ENCODE measurements at regions not wholly inside any gene's neighbourhood (a gene's known extent, or its start where the extent isn't known, plus 50 kb on each side); places are given as distances from the start of the nearest gene placed in this dataset.

DNA sequence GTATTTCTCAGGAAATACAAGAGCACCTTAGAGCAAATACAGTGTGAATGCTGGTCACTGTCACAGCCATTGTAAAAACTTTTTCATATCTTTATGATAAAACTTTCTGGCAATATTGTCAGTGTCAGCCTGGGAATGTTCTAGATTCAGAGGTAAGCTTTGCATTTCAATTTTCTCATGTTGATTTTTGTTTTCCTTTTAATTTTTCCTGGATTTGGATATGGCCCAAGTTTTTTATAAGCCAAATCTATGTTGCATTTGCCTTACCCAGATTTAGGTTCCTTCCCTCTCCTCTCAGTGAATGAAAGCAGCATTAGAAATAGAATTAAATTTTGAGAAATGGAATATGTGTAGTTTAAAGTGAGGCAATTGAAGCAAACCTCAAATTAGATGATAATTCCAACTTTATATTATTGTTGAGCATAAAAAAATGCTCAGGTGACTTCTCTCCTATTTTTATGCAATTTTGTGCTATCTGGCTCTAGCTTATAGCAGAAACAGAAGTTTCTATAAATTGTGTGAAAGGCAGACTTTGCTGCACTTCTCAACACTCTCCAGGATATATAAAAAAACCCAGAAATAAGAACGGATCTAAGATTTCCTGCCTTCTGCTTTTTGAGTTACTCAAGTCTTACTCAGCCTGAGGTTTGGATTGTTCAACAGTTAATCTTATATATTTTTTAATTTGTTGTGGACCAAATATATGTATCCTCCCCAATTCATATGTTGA is 368.2 kb upstream of the PRICKLE1 start:
- DNase-seq = no peak

DNA sequence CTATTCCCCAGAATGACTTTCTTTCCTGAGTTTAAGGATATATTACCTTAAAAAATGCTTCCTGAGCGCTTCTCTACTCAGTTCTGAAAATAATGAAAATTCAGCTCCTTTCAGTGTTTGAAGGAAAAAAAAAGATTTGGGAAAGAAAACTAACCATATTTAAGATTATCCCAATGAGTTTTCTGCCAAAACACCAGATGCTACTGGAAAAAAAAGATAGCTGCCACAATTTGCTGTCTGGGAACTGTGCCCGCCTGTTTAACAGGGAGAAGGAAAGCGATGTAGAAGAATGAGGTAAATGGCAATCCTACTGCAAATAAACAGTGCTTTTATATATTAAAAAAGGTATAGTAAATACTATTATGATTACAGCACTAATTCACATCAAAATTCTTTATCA is 367.6 kb upstream of the PRICKLE1 start:
- no peak for DNase-seq

DNA sequence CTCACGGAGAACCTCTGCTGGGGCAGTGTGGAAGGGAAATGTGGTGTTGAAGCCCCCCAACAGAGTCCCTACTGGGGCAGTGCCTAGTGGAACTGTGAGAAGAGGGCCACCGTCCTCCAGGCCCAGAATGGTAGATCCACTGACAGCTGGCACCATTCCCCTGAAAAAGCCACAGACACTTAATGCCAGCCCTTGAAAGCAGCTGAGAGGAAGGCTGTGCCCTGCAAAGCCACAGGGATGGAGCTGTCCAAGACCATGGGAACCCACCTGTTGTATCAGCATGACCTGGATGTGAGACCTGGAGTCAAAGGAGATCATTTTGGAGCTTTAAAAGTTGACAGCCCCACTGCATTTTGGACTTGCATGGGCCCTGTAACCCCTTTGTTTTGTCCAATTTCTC is 363.5 kb upstream of the PRICKLE1 start:
- DNase-seq = no peak

DNA sequence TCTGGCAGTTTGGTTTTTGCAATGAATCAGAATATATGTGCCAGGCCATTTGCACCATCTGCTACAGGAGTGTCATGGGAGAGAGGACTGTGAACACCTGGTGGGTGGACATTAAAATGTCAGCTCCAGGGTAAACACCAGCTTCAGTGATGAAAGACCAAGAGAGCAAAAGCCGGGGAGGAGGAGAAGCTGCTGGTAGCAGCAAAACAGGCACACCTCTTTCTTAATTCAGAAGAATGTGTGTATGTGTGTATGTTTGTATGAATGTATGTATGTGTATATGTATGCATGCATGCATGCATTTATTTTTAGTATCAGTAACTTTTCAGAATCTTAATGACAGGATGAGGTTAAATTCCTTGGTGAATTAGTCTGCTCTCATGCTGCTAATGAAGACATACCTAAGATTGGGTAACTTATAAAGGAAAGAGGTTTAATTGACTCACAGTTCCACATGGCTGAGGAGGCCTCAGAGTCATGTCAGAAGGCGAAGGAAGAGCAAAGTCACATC is 357.4 kb upstream of the PRICKLE1 start:
- DNase-seq = no peak

DNA sequence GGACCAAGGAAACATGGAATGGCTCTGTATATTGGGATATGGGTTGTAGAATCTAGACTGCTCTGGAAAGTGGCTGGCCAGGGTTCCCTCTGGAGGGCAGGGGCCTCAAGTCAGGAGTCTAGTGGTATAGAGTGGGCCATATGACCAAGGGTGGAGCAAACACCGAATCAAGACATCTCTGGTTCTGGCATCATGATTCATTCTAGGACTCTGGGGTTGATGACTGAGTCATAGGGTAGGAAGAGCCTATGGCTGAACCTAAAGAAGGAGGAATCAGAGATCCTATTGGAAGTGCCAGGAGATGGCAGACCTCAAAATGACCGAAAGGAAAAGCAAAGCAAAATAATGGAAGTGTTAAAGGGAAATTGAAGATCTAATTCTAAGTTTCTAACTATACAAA is 356.4 kb upstream of the PRICKLE1 start:
- DNase-seq = no peak

DNA sequence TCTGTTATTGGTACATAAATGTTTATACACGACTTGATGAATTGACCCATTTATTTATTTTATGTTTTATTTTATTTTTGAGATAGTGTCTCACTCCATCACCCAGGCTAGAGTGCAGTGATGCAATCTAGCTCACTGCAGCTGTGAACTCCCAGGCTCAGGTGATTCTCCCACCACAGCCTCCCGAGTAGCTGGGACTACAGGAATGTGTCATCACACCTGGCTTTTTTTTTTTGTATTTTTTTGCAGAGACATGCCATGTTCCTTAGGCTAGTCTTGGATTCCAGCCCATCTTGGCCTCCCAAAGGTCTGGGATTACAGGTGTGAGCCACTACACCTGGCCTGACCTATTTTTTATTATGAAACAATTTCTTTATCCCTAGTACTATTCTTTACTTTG is 355.0 kb upstream of the PRICKLE1 start:
- DNase-seq = no peak

DNA sequence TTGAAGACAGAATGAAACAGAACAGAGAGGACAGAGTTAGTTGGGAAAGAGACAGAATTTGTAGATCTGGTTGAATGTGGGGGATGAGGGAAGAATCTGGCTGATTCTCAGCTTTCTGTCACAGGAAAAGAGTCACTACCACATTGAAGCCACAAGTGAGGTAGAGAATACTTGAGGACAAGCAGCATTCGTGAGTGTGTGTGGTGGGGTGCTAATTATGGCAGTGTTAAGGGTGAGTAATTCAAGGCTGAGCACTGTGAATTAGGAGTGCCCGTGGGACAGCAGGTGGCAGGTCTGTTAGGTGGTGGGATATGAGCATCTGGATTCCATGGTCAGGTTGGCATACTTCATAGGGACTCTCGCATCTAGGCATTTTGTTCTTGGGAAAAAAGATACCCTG is 347.4 kb upstream of the PRICKLE1 start:
- DNase-seq = no peak

DNA sequence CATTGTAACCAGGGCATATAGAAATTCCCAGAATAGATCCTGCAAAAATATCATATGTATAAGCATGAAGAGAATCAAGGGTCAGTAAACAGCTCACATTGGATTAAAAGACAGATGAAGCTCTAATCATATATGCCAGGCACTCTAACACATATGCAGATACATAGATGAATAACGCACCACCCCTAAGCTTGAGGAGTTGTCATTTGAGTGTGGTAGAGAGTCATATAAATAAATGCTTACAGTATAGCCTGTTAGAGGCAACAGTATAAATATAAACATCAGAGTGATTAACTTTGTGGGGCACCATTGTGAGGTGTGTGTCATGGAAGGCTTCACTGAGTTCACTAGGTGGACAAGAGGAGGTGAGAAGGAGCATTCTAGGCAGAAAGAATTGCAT is 346.7 kb upstream of the PRICKLE1 start:
- DNase-seq = no peak

DNA sequence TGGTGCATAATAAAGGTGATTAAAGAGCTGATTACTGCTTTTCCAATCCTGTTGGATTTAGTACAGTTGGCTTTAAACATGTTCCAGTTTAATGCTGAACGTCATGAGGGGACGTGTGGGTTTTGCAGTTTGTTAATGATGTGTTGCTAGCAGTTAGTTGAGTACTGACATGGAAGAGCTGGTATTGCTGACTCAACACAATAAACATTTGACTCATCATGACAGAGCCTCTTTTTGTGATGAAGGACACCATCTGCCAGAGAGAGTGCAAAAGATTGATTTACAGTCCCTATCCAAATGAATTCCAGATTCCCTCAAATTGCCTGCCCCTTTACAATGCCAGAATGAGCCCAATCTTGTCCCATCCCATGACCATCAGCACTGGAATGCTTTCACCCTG is 346.2 kb upstream of the PRICKLE1 start:
- no peak for DNase-seq

DNA sequence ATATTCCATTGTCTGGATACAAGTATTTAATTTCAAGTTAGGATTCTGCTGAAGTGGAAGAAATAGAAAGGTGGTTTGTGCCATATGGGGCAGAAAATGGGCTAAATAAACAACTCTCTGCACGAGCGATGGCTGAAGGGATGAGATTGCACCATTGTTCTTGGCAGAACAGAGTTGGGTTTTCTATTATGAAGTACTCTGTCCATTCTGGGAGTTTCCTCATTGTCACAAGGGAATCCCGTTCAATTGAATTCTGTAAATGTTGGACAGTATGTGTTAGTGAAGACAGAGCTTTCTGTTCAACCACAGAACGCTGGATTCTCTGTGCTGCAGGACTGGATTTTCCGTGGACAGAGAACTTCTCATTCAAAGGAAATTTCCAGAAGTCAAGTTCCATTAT is 345.5 kb upstream of the PRICKLE1 start:
- DNase-seq = no peak

DNA sequence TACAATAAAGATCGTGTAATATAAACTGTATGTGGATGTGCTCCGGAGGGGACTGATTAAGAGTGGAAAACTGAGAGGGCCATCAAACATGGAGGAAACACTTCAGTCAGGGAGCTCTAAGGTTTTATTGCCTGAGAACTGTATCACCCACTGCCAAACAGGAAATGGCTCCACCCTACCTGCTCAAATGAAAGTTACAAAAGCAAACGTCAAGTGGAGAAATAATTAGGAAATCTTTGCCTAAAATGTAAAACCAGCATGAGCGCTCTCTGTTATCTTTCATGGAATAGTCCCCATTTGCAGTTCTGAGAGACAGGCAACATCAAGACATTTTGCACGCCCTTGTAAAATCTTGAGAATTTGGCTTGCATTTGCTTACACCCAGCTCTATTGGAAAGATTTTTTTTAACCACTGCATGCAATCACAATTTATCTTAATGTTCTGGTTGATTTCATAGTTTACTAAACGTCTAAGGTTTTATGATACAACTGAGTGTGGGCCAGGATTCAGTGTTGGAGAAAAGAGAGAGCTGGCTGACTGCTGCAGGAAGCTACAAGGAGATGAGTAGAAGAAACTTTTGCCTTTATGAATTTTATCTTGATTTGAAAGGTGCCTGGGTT is 344.0 kb upstream of the PRICKLE1 start:
- no peak for DNase-seq

DNA sequence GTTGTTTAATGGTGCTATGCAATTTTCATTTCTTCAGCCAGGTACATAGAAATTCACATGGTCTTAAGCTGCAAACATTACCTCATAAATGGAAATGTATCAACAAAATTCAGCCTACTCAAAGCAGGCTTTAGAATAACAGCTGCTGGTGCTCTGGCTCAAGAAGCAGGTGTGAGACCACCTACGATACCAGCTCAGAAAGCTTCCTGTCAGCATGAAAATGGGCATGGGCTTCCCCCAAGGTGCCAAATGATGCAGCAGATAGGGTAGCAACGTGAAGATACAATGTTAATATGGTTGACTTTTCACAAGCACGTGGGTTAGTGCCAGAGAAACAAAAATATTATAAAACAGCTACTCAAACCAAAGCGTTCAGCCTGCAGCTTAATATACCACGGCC is 343.4 kb upstream of the PRICKLE1 start:
- DNase-seq = no peak

DNA sequence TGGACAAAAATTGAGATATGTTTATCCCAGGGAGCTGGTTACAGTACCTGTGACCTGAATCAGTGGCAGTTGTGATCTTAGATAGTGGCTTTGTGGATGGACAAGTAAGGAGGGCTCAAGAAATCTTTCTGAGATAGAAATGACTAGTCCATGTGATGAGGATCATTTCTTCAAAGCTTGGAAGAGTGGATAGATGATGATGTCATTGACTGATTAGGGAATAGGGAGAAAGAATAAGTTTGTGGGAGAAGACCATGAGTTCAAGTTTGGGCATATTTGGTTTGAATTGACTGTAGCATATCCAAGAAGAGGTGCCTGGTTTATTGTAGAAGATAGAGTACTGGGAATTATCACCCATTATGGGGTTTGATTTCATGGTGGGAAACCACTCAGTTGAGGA is 336.7 kb upstream of the PRICKLE1 start:
- DNase-seq = no peak

DNA sequence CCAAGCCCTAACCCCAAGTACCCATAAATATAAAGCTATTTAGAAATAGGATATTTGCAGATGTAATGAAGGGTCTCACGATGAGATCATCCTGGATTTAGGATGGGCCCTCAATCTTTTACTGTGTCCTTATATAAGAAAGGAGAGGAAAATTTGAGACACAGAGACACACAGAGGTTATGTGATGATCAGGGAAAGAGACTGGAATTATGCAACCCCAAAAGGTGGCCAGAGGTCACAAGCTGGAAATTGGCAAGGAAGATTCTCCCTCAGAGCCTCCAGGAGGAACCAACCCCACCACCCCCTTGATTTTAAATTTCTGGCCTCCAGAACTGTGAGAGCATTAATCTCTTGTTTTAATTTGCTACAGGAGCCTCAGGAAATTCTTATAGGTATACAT is 334.9 kb upstream of the PRICKLE1 start:
- no peak for DNase-seq

DNA sequence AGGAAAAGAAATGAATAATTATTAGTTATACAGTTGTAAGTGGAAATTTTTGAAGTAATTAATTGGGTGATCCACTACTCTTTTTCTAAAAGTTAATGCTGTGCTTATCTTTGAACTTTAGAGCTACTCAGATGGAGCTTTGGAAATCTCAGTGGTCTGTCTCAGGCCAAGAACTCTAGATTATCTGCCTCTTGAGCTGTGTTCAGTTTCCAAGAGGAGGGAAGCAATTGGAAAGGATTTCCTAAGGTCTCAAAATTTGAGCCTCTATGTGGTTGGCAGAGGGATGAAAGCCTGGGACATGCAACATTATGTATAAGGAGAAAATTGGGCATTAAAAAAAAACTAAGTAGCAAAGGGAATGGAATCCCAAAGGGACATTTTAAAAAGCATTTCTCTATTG is 334.0 kb upstream of the PRICKLE1 start:
- no peak for DNase-seq

DNA sequence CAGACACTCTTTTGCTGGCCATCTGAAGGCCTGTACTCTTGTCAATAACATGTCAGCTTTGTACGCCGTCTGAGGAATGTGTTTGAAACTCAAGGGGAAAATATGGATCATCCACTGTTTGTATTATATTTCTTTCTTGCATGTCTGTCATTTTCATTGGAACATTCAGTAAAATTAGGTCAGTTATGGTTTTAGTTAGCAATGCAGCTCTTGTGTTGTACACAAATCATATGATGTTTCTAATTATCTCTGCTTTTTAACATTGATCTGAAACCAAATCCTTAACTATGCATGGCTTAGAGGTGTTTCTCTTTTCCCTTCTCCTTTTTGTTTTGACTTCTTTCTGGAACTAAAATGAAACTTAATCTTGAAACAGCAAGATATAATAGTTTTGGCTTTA is 333.6 kb upstream of the PRICKLE1 start:
- no peak for DNase-seq

DNA sequence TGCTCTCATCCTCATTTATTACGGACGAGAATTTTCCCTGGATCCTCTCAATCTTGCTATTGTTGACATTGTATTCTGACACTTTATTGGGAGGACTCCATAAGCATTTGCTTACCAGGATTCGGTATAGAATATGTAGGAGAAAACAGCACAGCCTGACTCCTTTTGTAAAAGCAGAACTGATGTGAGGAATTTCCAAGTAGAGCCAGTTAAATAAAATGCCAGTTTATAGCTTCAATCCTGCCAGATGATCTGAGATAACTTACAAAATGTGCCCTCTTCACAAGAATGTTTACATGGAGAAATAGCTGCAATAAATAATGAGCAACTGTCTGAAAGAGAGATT is 332.9 kb upstream of the PRICKLE1 start:
- DNase-seq = no peak

DNA sequence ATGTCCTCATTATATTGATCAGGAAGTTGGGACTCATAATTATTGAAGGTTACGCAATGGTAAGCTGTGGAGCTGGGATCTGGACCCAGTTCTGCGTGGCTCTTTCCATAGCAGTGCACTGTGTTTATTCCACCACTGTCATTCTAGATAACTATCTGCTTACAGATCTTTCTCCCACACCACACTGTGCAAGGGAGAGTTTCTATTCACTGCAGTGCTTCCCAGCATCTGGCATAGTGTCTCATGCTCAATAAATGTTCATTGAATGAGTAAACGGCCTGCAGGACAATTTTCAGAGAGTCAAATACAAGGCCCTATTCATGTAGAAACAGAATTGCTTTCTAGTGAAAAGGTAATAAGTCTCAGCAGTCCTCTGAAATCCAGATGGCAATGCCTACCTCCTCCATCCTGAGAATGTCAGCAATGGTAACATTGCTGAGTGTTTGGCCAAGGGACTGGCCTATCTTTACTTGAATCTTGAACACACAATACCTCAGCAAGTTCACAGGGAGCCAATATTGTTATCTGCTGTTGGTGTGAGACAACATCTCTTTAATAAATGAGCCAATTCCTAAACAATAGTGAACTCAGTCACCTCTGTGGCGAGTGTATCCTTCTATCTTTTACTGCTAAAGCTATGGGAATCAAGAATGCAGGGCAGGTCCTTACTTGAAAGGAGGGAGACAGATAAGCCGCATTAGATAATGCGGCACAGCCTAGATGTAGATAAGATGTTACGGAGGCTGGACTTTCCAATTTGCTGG is 332.4 kb upstream of the PRICKLE1 start:
- no peak for DNase-seq

DNA sequence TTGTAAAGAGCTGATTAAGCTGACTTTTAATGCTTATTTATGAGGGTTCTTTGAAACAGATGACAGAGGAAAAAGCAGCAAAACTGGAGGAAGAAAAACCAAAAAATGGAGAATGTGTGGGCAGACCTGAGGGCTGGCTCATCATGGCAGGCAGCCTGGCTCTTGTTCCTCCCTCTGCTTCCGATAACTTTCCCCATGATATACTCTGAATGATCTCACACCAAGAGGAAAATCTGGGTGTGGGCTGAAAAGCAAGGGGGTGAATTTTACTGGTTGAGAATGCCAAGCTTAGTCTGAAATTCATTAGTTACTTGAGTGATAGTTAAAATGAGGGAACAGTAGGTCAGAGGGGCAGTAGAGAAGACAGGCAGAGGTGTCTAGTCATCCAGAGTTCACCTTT is 330.1 kb upstream of the PRICKLE1 start:
- no peak for DNase-seq

DNA sequence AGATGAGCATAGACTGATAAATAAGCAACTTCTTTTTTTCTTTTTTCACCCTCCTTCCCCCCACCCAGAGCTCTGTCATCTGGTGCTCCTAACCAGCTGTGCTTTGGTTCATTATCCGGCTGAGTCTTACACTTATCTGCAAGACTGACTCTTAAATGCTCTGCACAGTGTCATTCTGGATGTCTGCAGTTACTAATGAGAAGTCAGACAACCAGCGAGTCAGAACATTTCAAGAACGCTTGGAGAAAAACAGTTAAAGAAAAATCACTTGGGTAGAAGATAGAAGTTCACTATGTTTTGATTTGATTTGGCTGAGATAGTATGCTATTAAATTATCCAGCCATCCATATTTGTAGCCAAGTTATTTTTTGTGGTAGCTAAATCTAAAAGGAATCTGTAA is 328.9 kb upstream of the PRICKLE1 start:
- no peak for DNase-seq

DNA sequence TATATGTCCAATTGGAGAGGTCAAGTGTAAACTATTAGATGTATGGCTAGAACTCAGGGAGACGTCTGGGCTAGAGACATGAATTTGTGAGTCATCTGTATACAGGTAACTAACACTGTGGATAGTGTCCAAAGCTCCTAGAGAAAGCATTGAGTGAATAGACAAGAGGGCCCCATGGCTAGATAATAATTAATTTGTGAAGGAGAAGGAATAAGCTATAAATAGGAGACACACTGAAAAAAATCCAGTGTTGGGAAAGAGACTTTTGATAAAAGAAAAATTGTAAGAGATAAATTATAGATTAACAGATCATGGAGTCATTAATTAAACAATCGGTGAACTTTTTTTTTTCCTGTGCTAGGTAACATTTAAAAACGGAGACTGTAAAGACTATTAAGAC is 326.6 kb upstream of the PRICKLE1 start:
- DNase-seq = no peak

DNA sequence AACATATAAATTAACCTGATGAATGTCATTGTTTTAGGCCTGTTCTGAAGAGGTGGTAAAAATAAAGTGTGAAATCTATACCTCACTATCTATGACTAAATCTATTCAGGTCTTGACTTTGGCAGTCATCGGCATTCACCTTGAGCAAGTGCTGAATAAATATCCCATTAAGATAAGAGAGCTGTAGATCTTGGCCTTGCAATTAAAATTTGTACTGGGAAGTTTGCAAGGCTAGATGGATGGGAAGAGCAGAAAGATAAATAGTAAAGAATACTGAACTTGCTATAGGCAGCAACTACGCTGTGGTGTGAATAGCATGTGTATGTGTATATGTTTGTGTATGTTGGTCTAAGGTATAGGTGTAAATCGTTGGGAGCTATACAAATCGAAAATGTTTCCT is 325.9 kb upstream of the PRICKLE1 start:
- DNase-seq = no peak

DNA sequence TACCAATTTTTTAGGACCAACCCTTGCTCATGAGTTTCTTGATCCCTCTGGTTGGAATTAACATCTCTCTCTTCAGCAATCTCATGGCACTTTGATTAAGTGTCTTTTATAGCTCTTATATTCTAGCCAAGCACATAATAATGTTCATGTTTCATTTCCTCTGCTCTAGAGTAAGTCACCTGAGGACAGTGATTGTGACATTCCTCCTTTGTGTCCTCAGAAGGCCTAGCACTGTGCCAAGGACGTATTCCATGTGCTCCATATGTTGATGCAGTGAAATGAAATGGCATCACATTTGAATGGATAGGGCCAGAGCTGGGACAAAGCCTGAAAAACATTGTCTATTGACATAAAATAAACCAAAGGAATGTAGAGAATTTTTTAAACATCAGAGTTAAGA is 322.8 kb upstream of the PRICKLE1 start:
- no peak for DNase-seq

DNA sequence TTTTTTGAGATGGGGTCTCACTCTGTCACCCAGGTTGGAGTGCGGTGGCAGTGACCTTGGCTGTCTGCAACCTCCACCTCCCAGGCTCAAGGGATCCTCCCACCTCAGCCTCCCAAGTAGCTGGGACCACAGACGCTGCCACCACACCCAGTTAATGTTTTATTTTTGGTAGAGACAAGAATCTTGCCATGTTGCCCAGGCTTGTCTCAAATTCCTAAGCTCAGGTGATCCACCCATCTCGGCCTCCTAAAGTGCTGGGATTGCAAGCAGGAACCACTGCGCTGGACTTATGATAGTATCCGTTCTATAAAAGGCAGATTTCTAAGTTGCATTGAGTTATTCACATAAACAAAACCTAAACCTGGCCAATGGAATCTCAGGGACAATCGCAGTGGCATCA is 321.1 kb upstream of the PRICKLE1 start:
- no peak for DNase-seq
